Mesothelial cell of epicardium (in vitro differentiated cells): ENCODE measurements at regions not wholly inside any gene's neighbourhood (a gene's known extent, or its start where the extent isn't known, plus 50 kb on each side); places are given as distances from the start of the nearest gene placed in this dataset.

Experiments used
- DNase-seq, 2 experiments: peaks; one replicate each; pipeline ENCODE4 v3.0.0; 2021; ENCODE audit warnings: low spot score in 2 of 2; ENCODE audit not compliant: unreplicated experiment in 2 of 2
- H3K27ac Mint-ChIP-seq: 2 replicates; pipeline ENCODE4 v1.8.0; 2021; ENCODE audit warnings: mixed read lengths
- H3K27me3 Mint-ChIP-seq: 2 replicates; pipeline ENCODE4 v1.8.0; 2021; ENCODE audit warnings: low read depth, mixed read lengths
- H3K36me3 Mint-ChIP-seq: 2 replicates; pipeline ENCODE4 v1.8.0; 2021; ENCODE audit warnings: mixed read lengths
- H3K4me1 Mint-ChIP-seq: 2 replicates; pipeline ENCODE4 v1.8.0; 2021; ENCODE audit warnings: mixed read lengths
- H3K4me3 Mint-ChIP-seq: 2 replicates; pipeline ENCODE4 v1.8.0; 2021; ENCODE audit warnings: mild to moderate bottlenecking, moderate library complexity, mixed read lengths
- H3K9me3 Mint-ChIP-seq: 2 replicates; pipeline ENCODE4 v1.8.0; 2021; ENCODE audit warnings: mixed read lengths
- CTCF ChIP-seq: fragments of 200-600 bp; sonication (generic); IDR thresholded peaks from one replicate; pipeline ENCODE4 v1.5.0; 2021; ENCODE audit warnings: antibody characterized with exemption; ENCODE audit not compliant: unreplicated experiment

DNA sequence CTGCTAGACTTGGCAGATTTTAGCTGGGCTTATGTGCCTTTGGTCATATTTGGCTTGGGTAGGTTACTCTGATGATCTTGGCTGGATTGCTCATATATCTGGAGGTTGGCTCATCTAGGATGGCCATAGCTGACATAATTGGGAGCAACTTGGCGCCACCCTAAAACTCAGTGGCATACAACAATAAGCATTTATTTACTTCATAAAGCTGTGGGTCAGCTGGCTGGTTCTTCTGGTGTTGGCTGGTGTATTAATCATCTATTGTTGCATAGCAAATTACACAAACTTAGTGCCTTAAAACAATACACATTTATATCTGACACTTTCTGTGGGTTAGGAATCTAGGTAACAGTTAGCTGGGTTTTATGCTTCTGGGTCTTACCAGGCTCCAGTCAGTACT is 297.3 kb upstream of the JAG1 start:
- H3K4me3 Mint-ChIP-seq = no peak overlapping the region
- peaks cover 2% of the 10 kb centered on the region for H3K9me3 Mint-ChIP-seq
- no peaks in the 10 kb centered on the region for H3K36me3 Mint-ChIP-seq
- no peak for DNase-seq
- TF ChIP-seq CTCF = no peak
- no peaks in the 10 kb centered on the region for H3K27me3 Mint-ChIP-seq
- no peak overlapping the region for H3K27ac Mint-ChIP-seq
- no peaks in the 10 kb centered on the region for H3K4me1 Mint-ChIP-seq

GRCh38 chr20:10972219-10972860 is 298.5 kb upstream of the JAG1 start:
- no peak for DNase-seq
- H3K27me3 Mint-ChIP-seq = no peaks in the 10 kb centered on the region
- H3K27ac Mint-ChIP-seq = no peak overlapping the region
- H3K9me3 Mint-ChIP-seq = peaks cover 2% of the 10 kb centered on the region
- TF ChIP-seq CTCF = no peak
- no peaks in the 10 kb centered on the region for H3K36me3 Mint-ChIP-seq
- H3K4me1 Mint-ChIP-seq = no peaks in the 10 kb centered on the region
- H3K4me3 Mint-ChIP-seq = no peak overlapping the region

DNA sequence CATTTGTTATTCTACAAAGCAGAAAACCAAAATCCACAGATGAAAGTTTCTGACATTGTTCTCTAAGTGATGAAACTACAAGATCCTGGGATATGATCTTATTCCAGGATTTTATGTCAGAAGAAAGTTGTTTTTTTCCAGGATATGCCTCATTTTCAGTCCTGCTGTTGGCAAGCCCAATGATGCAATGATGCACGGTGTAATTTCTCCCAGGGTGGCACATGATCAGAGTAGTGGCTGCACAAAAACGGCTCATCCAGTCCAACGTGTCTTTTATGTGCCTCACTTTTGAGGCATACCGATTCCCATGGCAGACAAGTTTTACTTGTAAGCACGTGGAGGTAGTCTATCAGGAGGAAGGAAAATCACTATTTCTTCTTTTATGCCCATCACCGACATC is 302.3 kb upstream of the JAG1 start:
- Mint-ChIP-seq H3K4me3 (no peak overlapping the region), H3K36me3 (no peaks in the 10 kb centered on the region), H3K4me1 (no peaks in the 10 kb centered on the region), H3K9me3 (no peaks in the 10 kb centered on the region), H3K27ac (no peak overlapping the region), H3K27me3 (no peaks in the 10 kb centered on the region)
- TF ChIP-seq CTCF = no peak
- no peak for DNase-seq

DNA sequence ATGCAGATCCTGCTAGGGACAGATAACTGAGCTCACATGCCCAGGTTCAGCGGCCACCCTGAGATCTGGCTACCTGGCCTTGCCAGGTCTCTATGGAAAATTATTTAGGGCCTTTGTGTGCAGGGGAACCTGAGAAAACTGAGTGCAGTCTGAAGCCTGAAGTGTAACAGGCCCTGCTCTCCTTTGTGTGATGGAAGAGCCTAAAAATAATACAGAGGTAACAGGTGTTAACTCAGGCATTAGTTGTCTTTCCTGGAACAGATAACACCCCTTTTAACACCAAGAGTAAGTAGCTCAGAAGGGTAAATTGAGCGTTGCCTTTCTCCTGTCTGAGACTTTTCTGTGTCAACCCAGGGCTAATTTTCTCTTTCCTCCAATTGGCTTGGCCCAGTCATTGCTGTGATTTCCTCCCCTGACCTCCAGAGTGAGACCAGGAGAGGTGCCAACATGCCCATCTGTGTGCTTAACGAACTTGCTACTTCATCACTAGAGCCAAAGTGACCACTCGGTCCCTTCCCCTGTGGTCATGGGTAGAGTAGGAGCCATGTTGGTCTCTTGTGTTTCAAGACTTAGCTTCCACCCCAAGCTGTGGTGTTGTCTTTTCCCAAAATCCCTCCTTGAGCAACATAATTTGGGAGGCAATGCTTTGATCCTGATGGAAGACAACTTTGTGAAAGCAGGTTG is 304.4 kb upstream of the JAG1 start:
- H3K4me1 Mint-ChIP-seq = peaks cover 17% of the 10 kb centered on the region
- H3K27me3 Mint-ChIP-seq = no peaks in the 10 kb centered on the region
- H3K9me3 Mint-ChIP-seq = no peaks in the 10 kb centered on the region
- H3K27ac Mint-ChIP-seq = no peak overlapping the region
- no peak for TF ChIP-seq CTCF
- DNase-seq = no peak
- no peaks in the 10 kb centered on the region for H3K36me3 Mint-ChIP-seq
- H3K4me3 Mint-ChIP-seq = no peak overlapping the region

DNA sequence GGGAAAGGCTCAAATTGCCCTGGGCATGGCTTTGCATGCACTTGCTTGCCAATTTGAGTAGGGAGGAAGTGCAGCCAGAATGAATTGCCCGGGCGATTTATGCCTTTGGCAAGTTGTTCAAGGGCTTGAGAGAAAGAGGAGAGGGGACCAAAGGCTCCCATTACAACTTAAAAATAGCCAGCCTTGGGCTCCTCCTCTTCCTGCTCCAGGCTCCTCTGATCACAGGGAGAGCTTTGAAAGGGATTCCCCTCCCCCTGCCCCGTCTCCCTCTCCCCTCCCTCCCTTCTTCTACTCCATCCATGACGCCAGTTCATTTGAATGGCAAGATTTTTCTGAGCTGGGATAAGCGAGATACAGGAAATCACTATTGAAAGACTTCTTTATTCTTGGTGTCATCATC is 304.9 kb upstream of the JAG1 start:
- TF ChIP-seq CTCF = no peak
- Mint-ChIP-seq H3K4me1 (peaks cover 17% of the 10 kb centered on the region), H3K36me3 (no peaks in the 10 kb centered on the region), H3K27ac (no peak overlapping the region), H3K27me3 (no peaks in the 10 kb centered on the region), H3K4me3 (no peak overlapping the region), H3K9me3 (no peaks in the 10 kb centered on the region)
- no peak for DNase-seq

- DNase-seq = no peak
- H3K36me3 Mint-ChIP-seq = no peaks in the 10 kb centered on the region
- no peaks in the 10 kb centered on the region for H3K9me3 Mint-ChIP-seq
- no peak overlapping the region for H3K4me3 Mint-ChIP-seq
- no peak for TF ChIP-seq CTCF
- H3K4me1 Mint-ChIP-seq = peaks cover 17% of the 10 kb centered on the region
- H3K27ac Mint-ChIP-seq = peak overlapping the region; percentile 60
- H3K27me3 Mint-ChIP-seq = no peaks in the 10 kb centered on the region
These were observed 308.9 kb upstream of the JAG1 start for GRCh38 chr20:10982692-10983091.
